Gastrocnemius medialis (tissue), 4 donors: ENCODE measurements at regions not wholly inside any gene's neighbourhood (a gene's known extent, or its start where the extent isn't known, plus 50 kb on each side); places are given as distances from the start of the nearest gene placed in this dataset.

Experiments used
- CTCF ChIP-seq, 5 experiments: fragments of 450-650 bp in 3 of 5; fragments of 200-600 bp in 2 of 5; sonication (generic) in 2 of 5; IDR thresholded peaks in 4 of 5; conservative IDR thresholded peaks in 1 of 5; 1 replicate in 4 of 5; 2 replicates in 1 of 5; pipeline ENCODE4 v1.5.1; 2016 to 2019; ENCODE audit warnings: antibody characterized with exemption in 5 of 5, mild to moderate bottlenecking in 3 of 5, moderate library complexity in 3 of 5
- POLR2A ChIP-seq, 2 donors: fragments of 450-650 bp; IDR thresholded peaks; one replicate each; pipeline ENCODE4 v1.6.1; 2017; ENCODE audit warnings: antibody characterized with exemption in 2 of 2, mild to moderate bottlenecking in 2 of 2, moderate library complexity in 2 of 2

DNA sequence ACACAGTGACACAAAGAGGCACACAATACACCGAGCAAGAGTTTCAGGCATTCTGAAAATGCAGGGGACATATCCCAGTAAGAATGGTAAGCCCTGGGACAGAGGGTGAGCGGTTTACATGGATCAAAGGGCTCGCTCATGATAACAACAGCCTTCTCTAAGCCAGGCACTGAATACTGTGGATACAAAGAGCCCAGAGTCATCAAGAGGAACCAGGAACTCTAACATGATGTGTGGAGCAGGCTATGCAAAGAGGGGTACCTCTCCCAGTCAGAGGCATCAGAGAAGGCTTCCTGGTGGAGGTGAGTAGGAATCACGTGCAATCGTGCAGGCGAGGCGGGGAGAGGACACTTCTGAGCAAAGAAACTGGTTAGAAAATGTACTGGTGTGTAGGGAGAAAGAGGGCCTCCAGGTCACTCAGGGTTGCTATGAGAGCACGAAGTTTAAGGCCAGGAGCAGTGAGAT, 76.9 kb upstream of the EEA1 start:
- no peak for TF ChIP-seq CTCF (IDR thresholded peaks at IDR 0.05 in 4 of 5, conservative IDR thresholded peaks at IDR 0.05 in 1 of 5)
- no peak for TF ChIP-seq POLR2A (IDR thresholded peaks at IDR 0.05)
